GM23248 (cell line): ENCODE measurements at regions not wholly inside any gene's neighbourhood (a gene's known extent, or its start where the extent isn't known, plus 50 kb on each side); places are given as distances from the start of the nearest gene placed in this dataset.

Source experiments
- DNase-seq: peaks from one replicate; pipeline ENCODE4 v3.0.0-alpha.2; 2015
- H2AFZ ChIP-seq: fragments of 200-600 bp; sonication (generic); 2 replicates; pipeline ENCODE4 v1.6.1; 2016; ENCODE audit warnings: antibody characterized with exemption
- H3F3A ChIP-seq: fragments of 200-600 bp; sonication (generic); 2 replicates; pipeline ENCODE4 v1.6.1; 2016; ENCODE audit warnings: mild to moderate bottlenecking, antibody characterized with exemption, mixed run types; ENCODE audit not compliant: insufficient read depth
- H3K27ac ChIP-seq: fragments of 200-600 bp; sonication (generic); 2 replicates; pipeline ENCODE4 v1.5.1; 2016; ENCODE audit warnings: mild to moderate bottlenecking
- H3K27me3 ChIP-seq: fragments of 200-600 bp; sonication (generic); replicated peaks from 2 replicates; pipeline ENCODE4 v1.6.1; 2016; ENCODE audit warnings: mild to moderate bottlenecking; ENCODE audit not compliant: insufficient read depth
- H3K36me3 ChIP-seq: fragments of 200-600 bp; sonication (generic); 2 replicates; pipeline ENCODE4 v1.6.1; 2016; ENCODE audit warnings: low read depth, mild to moderate bottlenecking
- H3K4me1 ChIP-seq: fragments of 200-600 bp; sonication (generic); 2 replicates; pipeline ENCODE4 v1.6.1; 2016; ENCODE audit warnings: mild to moderate bottlenecking; ENCODE audit not compliant: insufficient read depth
- H3K4me2 ChIP-seq: fragments of 200-600 bp; sonication (generic); one replicate; pipeline ENCODE4 v1.6.1; 2016; ENCODE audit warnings: mild to moderate bottlenecking; ENCODE audit not compliant: unreplicated experiment
- H3K4me3 ChIP-seq: fragments of 200-600 bp; sonication (generic); 2 replicates; pipeline ENCODE4 v1.5.1; 2016; ENCODE audit warnings: mild to moderate bottlenecking
- H3K79me2 ChIP-seq: fragments of 200-600 bp; sonication (generic); 2 replicates; pipeline ENCODE4 v1.6.1; 2016; ENCODE audit warnings: mild to moderate bottlenecking; ENCODE audit not compliant: insufficient read depth
- H3K9ac ChIP-seq: fragments of 200-600 bp; sonication (generic); 2 replicates; pipeline ENCODE4 v1.6.1; 2016; ENCODE audit warnings: mild to moderate bottlenecking
- H3K9me2 ChIP-seq: fragments of 200-600 bp; sonication (generic); 2 replicates; pipeline ENCODE4 v1.6.1; 2016; ENCODE audit warnings: mixed run types, mild to moderate bottlenecking, moderate library complexity; ENCODE audit not compliant: insufficient read depth
- H3K9me3 ChIP-seq: fragments of 200-600 bp; sonication (generic); one replicate; pipeline ENCODE4 v1.6.1; 2017; ENCODE audit warnings: low read depth
- H4K20me1 ChIP-seq: fragments of 200-600 bp; sonication (generic); 2 replicates; pipeline ENCODE4 v1.6.0; 2016; ENCODE audit not compliant: insufficient read depth
- EZH2 ChIP-seq: fragments of 200-600 bp; sonication (generic); IDR thresholded peaks from 2 replicates; pipeline ENCODE4 v1.6.1; 2018; ENCODE audit warnings: antibody characterized with exemption, mild to moderate bottlenecking; ENCODE audit not compliant: insufficient read depth, poor library complexity, severe bottlenecking
- EZH2phosphoT487 ChIP-seq: fragments of 200-600 bp; sonication (generic); IDR thresholded peaks from 2 replicates; pipeline ENCODE4 v1.6.1; 2018; ENCODE audit warnings: antibody characterized with exemption, moderate library complexity, mild to moderate bottlenecking, low read depth; ENCODE audit not compliant: insufficient read depth
- WGBS, 2 experiments: methylation state at CpG; one replicate each; pipeline ENCODE4 v1.1.6; 2015 to 2017; ENCODE audit warnings: low lambda C conversion rate in 2 of 2, low coverage in 1 of 2; ENCODE audit errors: missing lambda C conversion rate in 2 of 2; 5-methylcytosine and 5-hydroxymethylcytosine counted together
- in situ Hi-C: fragments of 300-500 bp; cut with MboI; formaldehyde crosslinking; loops from 2 replicates; pipeline ENCODE4 v1.15.0; 2020

GRCh38 chr15:70351941-70352774, 254.4 kb upstream of the TLE3 start:
- H3K9me2 ChIP-seq = no peaks in the 10 kb centered on the region
- H3K4me3 ChIP-seq = no peak overlapping the region
- H3K4me1 ChIP-seq = peaks cover 9% of the 10 kb centered on the region; the same call in 1 of the 2 replicates
- no peak overlapping the region for H3K9ac ChIP-seq
- no peak overlapping the region for H3K4me2 ChIP-seq
- no peaks in the 10 kb centered on the region for H3K9me3 ChIP-seq
- no peaks in the 10 kb centered on the region for H3F3A ChIP-seq
- no peak for DNase-seq
- 79 to 91% methylated on average over 3 of the region's 3 CpGs for WGBS, 2 experiments
- no peaks in the 10 kb centered on the region for H3K36me3 ChIP-seq
- H4K20me1 ChIP-seq = no peaks in the 10 kb centered on the region
- H2AFZ ChIP-seq = no peak overlapping the region
- TF ChIP-seq EZH2 (no peak), EZH2phosphoT487 (no peak)
- no peaks in the 10 kb centered on the region; the same call in 1 of the 2 replicates for H3K27me3 ChIP-seq
- in situ Hi-C loops = no loop called here
- no peaks in the 10 kb centered on the region for H3K79me2 ChIP-seq
- no peak overlapping the region for H3K27ac ChIP-seq

GRCh38 chr15:70351391-70351790, 253.7 kb upstream of the TLE3 start:
- Histone ChIP-seq H3K27ac (no peak overlapping the region), H3K9ac (no peak overlapping the region), H3K36me3 (no peaks in the 10 kb centered on the region), H3K27me3 (no peaks in the 10 kb centered on the region; the same call in 1 of the 2 replicates), H2AFZ (no peak overlapping the region), H3K4me2 (no peak overlapping the region), H3K9me2 (no peaks in the 10 kb centered on the region), H3K9me3 (no peaks in the 10 kb centered on the region), H3F3A (no peaks in the 10 kb centered on the region), H3K79me2 (no peaks in the 10 kb centered on the region), H3K4me1 (peaks cover 9% of the 10 kb centered on the region; the same call in 1 of the 2 replicates), H4K20me1 (no peaks in the 10 kb centered on the region), H3K4me3 (no peak overlapping the region)
- 92 to 93% methylated on average over 5 of the region's 5 CpGs for WGBS, 2 experiments
- no peak for DNase-seq
- TF ChIP-seq EZH2 = no peak
- no peak for TF ChIP-seq EZH2phosphoT487
- in situ Hi-C loops = no loop called here

GRCh38 chr15:70348581-70349344, 251.0 kb upstream of the TLE3 start:
- in situ Hi-C loops = no loop called here
- DNase-seq = peak; percentile 76
- WGBS, 2 experiments = 21 to 32% methylated on average over 17 of the region's 17 CpGs

GRCh38 chr15:70348226-70348543, 250.5 kb upstream of the TLE3 start:
- H3K9ac ChIP-seq = no peak overlapping the region
- H3K9me3 ChIP-seq = no peaks in the 10 kb centered on the region
- no peak overlapping the region for H3K4me2 ChIP-seq
- TF ChIP-seq EZH2phosphoT487 (no peak), EZH2 (no peak)
- H3K4me1 ChIP-seq = peaks cover 9% of the 10 kb centered on the region; the same call in 1 of the 2 replicates
- H3K79me2 ChIP-seq = no peaks in the 10 kb centered on the region
- H3K9me2 ChIP-seq = no peaks in the 10 kb centered on the region
- H3K36me3 ChIP-seq = no peaks in the 10 kb centered on the region
- no peak overlapping the region for H3K4me3 ChIP-seq
- H3F3A ChIP-seq = no peaks in the 10 kb centered on the region
- peak; percentile 21 for DNase-seq
- H3K27me3 ChIP-seq = no peaks in the 10 kb centered on the region; the same call in 1 of the 2 replicates
- H2AFZ ChIP-seq = no peak overlapping the region
- H3K27ac ChIP-seq = no peak overlapping the region
- H4K20me1 ChIP-seq = no peaks in the 10 kb centered on the region
- WGBS, 2 experiments = 25 to 27% methylated on average over 2 of the region's 2 CpGs
- in situ Hi-C loops = no loop called here

More at GRCh38 chr15:70348581-70349344, 251.0 kb upstream of the TLE3 start:
- no peaks in the 10 kb centered on the region for H3F3A ChIP-seq
- H3K27me3 ChIP-seq = no peaks in the 10 kb centered on the region; the same call in 1 of the 2 replicates
- peaks cover 9% of the 10 kb centered on the region; the same call in 1 of the 2 replicates for H3K4me1 ChIP-seq
- no peak overlapping the region for H3K4me3 ChIP-seq
- H3K36me3 ChIP-seq = no peaks in the 10 kb centered on the region
- peak overlapping the region; percentile 26; the same call in 1 of the 2 replicates for H3K9ac ChIP-seq
- no peak overlapping the region for H3K27ac ChIP-seq
- no peaks in the 10 kb centered on the region for H3K79me2 ChIP-seq
- peak overlapping the region; percentile 50; the same call in 1 of the 2 replicates for H2AFZ ChIP-seq
- H3K9me3 ChIP-seq = no peaks in the 10 kb centered on the region
- H4K20me1 ChIP-seq = no peaks in the 10 kb centered on the region
- TF ChIP-seq EZH2phosphoT487 (no peak), EZH2 (no peak)
- peak overlapping the region; percentile 62 for H3K4me2 ChIP-seq
- H3K9me2 ChIP-seq = no peaks in the 10 kb centered on the region
